ENCODE measurements at regions not wholly inside any gene's neighbourhood (a gene's known extent, or its start where the extent isn't known, plus 50 kb on each side); places are given as distances from the start of the nearest gene placed in this dataset.
"Not testable (repeated sequence)": the region's sequence is repeated elsewhere in the genome, so short reads cannot be mapped to it uniquely, and the experiment has no call there.

DNA sequence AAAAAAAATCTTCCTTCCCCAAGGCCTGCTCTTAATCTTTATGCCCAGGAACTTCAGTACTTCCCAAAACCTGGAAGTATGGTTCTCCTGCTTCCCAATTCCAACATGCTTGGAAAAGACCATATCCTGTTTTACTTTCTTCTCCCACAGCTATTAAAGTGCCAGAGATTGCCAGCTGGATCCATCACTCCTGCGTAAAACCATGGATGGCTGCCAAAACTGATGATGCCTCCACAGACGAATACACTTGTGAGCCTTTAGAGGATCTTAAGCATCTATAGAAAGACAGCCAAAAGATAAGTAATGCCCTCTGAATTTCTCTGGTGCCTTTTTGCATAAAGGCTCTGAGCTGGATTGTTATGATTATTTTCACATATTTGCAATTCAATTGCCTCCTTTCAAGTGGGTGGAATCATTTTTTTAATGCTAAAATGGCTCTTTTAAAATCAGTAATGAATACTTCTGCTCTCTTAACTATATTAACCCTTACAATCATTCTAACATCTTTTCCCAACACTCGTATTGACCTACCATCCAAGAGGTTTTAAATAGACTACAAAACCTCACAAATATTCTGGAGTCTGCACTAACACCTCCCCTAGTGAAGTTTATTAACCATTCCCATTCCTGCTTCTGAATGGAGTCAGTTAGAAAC, 1807.8 kb downstream of the BRINP3 start:
- intact Hi-C loops (cut with micrococcal nuclease): no loop called here

DNA sequence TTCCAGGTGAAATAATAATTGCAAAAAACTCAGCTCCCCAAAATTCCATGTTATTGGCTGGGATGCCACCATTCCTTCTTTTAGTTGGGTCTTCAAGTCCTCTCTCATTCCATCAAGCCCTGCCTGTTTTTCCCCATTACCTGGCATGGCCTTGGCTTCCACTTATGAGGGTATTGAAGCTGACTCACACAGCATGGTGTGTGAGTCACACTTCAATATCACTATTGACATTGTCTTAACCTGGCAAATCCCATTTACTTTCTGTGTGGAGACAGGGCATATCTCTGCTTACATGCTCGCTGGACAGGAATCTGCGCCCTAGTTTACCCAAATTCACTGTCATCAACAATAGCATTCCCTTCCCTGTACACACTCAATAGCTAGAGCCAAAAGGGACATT, 1806.8 kb downstream of the BRINP3 start:
- intact Hi-C loops (cut with micrococcal nuclease): no loop called here

DNA sequence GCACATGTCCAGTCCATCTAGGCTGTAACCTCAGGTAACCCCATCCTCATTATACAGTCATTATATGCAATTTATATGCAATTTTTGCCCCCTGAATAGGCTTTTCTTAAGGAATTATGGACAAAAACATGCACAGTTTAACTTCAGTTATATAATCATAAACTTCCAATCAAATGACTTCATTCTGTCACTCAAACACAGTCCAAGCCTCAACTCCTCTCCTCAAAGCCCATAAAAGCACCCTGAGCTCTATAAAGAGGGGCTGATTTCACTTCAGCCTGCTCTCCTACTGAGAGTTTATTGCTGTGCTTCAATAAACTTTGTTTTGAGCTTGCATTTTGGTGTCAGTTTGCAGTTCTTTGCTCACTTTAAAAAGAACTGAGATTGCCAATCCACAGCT, 1805.5 kb downstream of the BRINP3 start:
- intact Hi-C loops (cut with micrococcal nuclease): no loop called here

DNA sequence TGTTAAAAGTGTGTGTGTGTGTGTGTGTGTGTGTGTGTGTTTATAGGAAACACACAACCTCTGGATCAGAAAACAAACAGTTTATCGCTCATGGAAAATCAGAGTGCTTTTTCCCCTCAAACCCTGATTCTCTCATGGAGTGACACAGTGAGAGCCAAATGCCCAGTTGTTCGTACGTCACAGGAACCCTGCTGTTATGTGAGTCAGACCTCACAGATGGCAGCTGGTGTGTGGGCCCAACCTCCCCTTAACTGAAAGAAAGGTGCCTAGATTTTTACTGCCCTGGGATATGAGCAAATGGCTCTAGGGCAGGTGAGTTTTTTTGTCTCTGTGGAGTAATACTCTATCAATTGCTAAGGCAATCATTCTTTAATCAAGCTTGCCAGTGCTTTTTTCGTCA, 1788.1 kb downstream of the BRINP3 start:
- intact Hi-C loops (cut with micrococcal nuclease): no loop called here

DNA sequence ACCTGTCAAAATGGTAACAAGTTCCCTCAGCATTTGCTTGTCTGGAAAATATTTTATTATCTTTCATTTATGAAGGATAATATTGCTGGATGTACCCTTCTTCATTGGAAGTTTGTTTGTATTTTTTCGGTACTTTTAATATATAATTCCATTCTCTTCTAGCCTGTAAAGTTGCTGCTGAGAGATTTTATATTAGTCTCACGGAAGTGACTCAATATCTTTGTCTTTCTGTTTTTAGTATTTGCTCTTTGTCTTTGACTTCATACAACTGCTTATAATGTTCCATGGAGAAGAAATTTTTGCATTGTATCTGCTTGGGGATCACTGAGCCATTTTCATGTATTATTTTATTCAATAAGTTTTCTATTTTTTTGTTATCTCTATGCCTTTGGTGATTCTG, 1777.5 kb downstream of the BRINP3 start:
- intact Hi-C loops (cut with micrococcal nuclease): no loop called here

DNA sequence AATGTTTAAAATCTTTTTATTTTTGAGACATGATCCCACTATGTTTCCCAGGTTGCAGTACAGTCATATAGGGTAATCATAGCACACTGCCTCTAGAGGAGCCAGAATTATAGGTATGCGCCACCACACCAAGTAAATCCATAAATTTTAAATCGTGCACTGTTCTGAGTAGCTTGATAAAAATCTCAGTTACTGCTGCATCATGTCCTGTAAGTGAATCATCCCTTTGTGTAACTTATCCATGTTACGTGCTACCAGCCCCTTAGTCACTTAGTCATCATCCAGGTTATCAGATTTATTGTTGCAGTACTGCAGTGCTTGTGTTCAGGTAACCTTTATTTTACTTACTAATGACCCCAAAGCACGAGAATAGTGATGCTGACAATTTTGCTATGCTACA, 1770.9 kb downstream of the BRINP3 start:
- intact Hi-C loops (cut with micrococcal nuclease): no loop called here

DNA sequence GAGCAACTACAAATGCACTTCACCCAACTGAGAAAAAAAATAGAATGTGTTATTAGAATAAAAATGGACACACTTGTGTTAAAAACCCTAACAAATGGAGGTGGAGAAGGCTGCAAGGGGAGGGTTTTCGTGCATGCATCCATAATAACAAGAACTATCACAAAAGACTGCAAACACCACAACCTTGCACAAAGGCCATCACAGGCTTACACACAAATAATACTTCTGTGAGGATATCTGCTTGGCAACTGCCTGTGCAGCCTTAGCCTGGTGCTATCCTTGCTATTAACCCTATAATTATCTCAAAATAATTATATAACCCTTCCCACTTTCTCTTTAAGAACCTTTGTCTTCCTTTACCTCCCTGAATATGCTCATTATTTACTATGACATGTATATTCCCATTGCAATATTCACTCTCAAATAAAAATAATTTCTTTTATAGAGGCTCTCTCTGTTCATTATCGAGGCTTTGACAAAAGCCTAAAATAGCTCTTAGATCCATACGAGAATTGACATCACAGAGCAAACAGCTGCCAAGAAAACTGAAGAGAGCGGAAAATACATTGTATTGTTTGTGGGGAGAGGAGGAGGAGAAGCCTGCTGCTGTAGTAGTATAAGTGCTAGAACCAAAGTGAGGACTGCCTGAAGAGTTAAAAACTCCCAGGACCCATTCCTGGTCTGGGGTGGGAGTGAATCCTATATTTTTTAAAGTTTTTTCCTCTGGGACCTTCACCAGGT, 1768.7 kb downstream of the BRINP3 start:
- intact Hi-C loops (cut with micrococcal nuclease): no loop called here

DNA sequence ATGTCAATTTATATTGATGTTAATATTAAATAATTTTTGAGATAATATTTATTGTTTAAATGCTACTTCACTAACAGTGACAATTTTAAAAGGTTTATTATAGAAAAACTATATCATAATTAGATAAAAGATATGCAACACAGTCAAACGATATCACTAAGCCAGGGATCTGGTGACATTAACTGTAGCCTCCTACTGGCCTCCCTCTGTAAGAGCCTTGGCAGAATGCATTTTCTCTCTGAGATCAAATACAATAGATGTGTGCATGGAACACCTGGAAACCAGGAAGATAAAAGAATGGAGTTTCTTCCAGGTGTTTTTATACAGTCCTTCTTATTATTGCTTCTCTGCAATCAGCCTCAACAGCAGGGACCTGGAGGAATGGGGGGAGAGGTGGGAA, 1762.1 kb downstream of the BRINP3 start:
- intact Hi-C loops (cut with micrococcal nuclease): no loop called here

DNA sequence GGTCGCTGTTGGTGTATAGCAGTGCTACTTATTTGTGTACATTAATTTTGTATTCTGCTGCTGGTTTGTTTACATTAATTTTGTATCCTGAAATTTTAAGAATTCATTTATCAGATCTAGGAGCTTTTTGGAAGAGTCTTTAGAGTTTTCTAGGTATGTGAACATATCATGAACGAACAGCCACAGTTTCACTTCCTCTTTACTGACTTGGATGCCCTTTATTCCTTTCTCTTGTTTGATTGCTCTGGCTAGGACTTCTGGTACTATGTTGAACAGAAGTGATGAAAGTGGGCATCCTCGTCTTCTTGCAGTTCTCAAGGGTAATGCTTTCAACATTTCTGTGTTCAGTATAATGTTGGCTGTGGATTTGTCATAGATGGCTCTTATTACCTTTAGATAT, 1757.9 kb downstream of the BRINP3 start:
- intact Hi-C loops (cut with micrococcal nuclease): no loop called here

DNA sequence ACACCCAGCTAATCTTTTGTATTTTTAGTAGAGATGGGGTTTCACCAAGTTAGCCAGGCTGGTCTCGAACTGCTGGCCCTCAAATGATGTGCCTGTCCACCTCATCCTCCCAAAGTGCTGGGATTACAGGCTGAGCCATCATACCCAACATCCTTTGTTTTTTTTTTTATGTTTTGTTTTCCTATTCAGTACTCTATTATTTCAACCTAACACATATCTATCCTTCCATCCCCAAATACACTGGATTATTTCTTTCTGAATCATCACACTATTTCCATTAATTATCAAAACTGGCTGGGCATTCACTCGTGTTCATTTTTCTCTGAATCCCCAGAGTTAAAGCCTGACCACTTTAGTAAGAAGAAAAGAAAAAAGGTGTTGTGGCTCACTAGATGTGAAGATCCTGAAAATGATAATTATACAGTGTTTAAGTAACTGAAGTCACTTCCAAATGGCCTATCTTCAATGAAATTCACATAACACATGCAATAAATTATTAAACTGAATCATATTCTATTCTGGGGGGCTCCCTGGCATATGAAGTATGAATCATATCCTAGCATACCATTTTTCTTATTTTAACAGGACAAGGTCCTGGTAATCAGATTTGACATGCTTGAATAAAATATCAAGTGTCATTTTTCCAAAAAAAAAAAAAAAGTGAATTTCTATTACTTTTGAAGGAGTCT, 1754.2 kb downstream of the BRINP3 start:
- intact Hi-C loops (cut with micrococcal nuclease): no loop called here

DNA sequence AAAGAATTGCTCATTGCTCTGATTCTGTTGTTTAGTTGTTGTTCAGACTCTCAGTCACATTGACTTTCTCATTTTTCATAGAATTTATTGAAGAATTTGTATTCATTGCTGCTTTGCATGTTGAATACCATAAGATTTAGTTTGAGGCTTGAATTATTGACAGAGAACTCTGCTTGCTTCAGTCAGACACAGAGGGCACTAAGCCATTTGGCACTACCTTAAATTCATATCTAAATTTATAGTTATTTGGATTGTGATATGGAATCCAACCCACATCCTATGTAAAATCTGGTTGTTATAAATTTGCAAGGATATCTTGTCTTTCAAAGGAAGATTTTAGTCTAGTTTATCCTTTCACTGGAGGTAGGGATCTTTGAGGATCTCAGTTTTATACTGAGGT, 1748.6 kb downstream of the BRINP3 start:
- intact Hi-C loops (cut with micrococcal nuclease): no loop called here

DNA sequence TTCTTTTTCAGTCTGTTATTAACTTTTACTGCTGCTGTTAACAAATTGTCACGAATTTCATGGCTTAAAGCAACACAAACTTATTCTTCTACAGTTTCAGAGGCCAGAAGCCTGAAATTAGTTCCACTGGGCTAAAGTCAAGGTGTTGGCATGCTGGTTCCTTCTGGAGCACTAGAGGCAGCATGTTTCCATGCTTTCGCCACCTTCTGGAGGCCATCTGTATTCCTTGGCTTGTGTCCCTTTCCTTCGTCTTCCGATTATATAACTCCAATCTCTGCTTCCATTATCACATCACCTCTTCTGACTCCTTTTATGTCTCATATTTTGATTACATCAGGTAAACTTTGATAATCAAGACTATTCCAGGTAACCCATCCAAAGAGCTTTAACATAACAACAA, 1742.1 kb downstream of the BRINP3 start:
- intact Hi-C loops (cut with micrococcal nuclease): no loop called here

DNA sequence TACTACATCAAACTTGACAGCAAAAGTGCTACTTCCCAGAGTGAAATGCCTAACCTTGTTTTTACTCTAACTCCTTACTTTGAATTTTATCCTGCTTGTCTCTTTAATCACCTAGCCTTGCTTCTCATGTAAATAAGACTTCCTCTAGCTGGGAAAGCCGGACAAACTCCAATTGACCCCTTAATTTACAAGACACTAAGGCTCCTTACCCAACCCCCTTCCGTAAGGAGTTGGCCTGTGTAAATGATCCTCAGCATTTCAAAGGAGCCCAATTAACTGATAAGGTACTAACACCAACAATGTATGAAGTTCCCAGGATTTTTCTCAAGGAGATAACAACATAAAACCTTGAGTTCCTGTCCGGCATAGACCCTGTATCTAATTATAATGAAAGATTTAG, 1728.4 kb downstream of the BRINP3 start:
- intact Hi-C loops (cut with micrococcal nuclease): not testable (repeated sequence)

DNA sequence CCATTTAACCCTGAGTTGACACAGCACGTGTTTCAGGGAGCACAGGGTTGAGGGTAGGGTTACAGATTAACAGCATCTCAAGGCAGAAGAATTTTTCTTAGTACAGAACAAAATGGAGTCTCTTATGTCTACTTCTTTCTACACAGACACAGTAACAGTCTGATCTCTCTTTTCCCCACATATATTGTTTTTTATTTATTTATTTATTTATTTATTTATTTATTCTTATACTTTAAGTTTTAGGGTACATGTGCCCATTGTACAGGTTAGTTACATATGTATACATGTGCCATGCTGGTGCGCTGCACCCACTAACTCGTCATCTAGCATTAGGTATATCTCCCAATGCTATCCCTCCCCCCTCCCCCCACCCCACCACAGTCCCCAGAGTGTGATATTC, 1725.6 kb downstream of the BRINP3 start:
- intact Hi-C loops (cut with micrococcal nuclease): not testable (repeated sequence)

DNA sequence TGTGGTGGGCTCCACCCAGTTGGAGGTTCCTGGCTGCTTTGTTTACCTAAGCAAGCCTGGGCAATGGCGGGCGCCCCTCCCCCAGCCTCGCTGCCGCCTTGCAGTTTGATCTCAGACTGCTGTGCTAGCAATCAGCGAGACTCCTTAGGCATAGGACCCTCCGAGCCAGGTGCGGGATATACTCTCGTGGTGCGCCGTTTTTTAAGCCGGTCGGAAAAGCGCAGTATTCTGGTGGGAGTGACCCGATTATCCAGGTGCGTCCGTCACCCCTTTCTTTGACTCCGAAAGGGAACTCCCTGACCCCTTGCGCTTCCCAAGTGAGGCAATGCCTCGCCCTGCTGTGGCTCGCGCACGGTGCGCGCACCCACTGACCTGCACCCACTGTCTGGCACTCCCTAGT, 1719.9 kb downstream of the BRINP3 start:
- intact Hi-C loops (cut with micrococcal nuclease): not testable (repeated sequence)

DNA sequence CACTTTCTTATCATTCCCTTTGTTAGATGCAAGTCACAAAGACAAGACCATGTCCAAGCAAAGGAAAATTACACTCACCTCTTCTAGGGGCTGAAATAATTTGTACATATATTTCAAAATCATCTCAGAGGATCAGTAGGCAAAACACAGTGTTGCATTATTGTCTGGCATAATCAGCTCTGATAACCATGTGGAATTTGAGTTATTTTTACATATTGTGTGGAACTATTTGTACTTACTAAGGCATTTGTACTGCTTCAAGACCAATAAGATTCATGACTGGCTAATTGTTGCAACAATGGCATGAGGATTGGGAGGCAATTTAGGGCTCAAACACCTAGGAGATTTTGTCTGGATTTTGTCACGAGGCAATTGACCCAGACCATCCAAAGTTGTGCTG, 1716.4 kb downstream of the BRINP3 start:
- intact Hi-C loops (cut with micrococcal nuclease): no loop called here

DNA sequence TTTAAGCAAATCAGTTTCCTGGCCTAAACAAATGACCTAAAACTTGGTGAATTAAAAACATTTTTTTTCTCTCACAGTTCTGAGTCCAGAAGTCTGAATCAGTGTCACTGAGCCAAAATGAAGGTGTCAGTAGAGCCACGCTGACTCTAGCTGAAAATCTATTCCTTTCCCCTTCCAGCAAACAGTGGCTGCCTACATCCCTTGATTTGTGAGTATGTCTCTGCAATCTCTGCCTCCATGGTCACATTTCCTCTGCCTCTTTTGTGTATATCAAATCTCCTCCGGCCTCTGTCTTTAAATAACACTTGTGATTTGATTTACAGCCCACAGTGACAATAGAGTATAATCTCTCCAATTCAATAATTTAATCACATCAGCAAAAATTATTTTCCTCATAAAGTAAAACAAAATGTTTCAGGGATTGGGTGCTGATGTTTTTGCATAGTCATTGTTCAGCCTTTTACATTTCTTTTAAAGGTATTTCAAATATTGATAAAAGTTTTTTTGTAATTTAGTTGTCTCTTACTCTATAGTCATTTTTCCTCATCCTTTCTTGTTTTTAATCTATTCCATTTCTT, 1715.4 kb downstream of the BRINP3 start:
- intact Hi-C loops (cut with micrococcal nuclease): no loop called here

DNA sequence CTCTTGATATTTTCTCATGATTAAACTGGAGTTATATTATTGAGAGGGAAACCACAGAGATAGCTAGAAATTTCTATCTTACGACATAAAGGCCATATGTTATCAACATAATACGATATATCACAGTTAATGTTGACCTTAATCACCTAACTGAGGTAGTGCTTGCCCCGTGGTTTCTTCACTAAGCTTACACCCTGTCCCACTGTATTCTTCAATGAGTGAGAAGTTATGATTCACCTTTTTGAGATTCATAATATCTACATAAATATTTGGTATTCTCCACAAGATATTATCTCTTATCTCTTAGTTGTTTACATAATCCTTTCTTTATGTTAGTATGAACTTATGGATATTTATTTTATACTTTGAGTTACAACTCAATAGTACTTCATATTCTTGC, 1714.1 kb downstream of the BRINP3 start:
- intact Hi-C loops (cut with micrococcal nuclease): no loop called here

DNA sequence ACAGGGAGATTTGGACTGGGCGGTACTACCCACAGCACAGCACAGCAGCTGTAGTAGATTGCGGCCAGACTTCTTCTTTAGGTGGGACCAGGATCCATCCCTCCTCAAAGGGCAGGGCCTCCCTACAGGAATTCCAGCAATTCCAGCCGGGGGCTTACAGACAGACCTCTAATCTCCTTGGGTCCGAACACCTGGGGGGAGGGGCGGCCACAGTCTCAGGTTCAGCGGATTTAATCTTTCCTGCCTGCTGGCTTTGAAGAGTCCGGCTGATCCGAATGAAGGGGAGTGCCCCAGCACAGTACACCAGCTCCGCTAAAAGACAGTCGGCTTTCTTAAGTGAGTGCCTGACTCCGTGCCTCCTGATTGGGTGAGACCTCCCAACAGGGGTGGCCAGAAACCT, 1708.5 kb downstream of the BRINP3 start:
- intact Hi-C loops (cut with micrococcal nuclease): no loop called here

DNA sequence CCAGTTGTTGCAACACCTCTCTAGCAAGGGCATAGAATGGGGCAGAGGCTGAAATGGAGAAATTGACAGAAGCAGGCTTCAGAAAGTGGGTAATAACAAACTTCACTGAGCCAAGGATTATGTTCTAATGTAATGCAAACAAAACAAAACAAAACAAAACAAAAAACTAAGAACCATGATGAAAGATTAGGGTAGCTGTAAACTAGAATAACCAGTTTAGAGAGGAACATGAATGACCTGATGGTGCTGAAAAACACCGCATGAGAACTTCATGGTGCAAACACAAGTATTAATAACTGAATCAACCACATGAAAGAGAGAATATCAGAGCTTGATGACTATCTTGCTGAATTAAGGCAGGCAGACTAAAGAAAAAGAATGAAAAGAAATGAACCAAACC, 1707.7 kb downstream of the BRINP3 start:
- intact Hi-C loops (cut with micrococcal nuclease): no loop called here

DNA sequence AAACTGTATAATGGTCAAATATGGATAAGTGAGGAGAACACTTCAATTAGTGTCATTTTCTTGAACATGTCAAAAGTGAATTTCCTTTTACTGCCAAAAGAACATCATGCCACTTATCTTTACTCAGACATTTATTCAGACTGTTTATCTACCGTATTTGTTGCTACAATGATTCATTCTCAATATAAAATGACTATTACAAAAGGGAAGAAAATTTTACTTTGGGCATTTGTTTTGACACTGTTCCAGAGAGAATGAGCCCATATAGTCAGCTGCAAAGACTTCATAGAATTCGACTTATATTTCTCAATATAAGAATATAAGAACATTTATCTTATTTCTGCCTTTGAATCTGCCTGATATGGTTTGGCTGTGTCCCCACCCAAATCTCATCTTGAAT, 1699.1 kb downstream of the BRINP3 start:
- intact Hi-C loops (cut with micrococcal nuclease): no loop called here

DNA sequence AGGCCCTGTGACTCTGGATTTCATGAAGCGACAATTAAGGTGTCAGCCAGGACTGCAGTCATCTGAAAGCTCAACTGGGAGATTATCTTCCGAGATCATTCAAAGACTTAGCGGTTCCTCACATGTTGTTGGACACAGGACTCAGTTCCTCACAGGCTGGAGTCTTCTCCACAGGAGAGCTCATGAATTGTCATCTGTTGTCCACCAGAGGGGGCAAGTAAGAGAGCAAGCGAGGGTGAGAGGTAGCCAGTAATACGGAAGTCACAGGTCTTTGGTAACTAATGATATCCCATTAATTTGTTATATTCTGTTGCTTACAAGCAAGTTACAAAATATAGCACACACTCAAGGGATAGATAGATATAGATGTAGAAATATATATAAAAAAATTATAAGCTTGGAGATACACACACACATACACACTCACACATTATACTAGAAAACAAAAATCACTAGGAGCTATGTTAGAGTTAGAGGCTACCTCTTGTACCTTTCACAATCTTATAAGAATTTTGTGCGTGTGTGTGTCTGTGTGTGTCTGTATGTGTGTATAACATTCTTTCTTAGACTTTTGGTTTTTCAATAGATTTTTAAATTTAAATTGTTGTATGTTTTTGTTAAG, 1695.3 kb downstream of the BRINP3 start:
- intact Hi-C loops (cut with micrococcal nuclease): no loop called here
